Kidney (tissue), 13 donors: ENCODE measurements at regions not wholly inside any gene's neighbourhood (a gene's known extent, or its start where the extent isn't known, plus 50 kb on each side); places are given as distances from the start of the nearest gene placed in this dataset.

Experiments used
- DNase-seq, 5 donors: peaks; one replicate each; pipeline ENCODE4 v3.0.0-alpha.2; 2013 to 2020
- FAIRE-seq: peaks from 2 replicates; lab custom pipeline; 2012; peaks lifted over from hg19 to GRCh38; lab: Jason Lieb, UNC
- H3K27ac ChIP-seq, 2 donors: one replicate each; pipeline ENCODE4 v1.7.0; 2013; ENCODE audit warnings: low read depth in 2 of 2, low read length in 2 of 2, inconsistent platforms in 1 of 2
- H3K27me3 ChIP-seq: one replicate; pipeline ENCODE4 v1.7.1; 2013; ENCODE audit warnings: low read length, inconsistent platforms; ENCODE audit not compliant: control insufficient read depth, insufficient read depth
- H3K36me3 ChIP-seq, 3 donors: one replicate each; pipeline versions ENCODE4 v1.7.0 to v1.7.1; 2013; ENCODE audit warnings: low read length in 3 of 3, control low read depth in 1 of 3, inconsistent platforms in 1 of 3; ENCODE audit not compliant: insufficient read depth in 3 of 3, control insufficient read depth in 2 of 3
- H3K4me1 ChIP-seq, 3 donors: one replicate each; pipeline versions ENCODE4 v1.7.0 to v1.7.1; 2013; ENCODE audit warnings: low read length in 3 of 3, inconsistent platforms in 1 of 3, low read depth in 1 of 3; ENCODE audit not compliant: control insufficient read depth in 2 of 3, insufficient read depth in 2 of 3
- H3K4me3 ChIP-seq, 3 donors: one replicate each; pipeline versions ENCODE4 v1.7.0 to v1.8.1; 2013; ENCODE audit warnings: low read length in 3 of 3, control low read depth in 1 of 3, inconsistent platforms in 1 of 3
- H3K9ac ChIP-seq, 3 donors: one replicate each; pipeline versions ENCODE4 v1.7.0 to v1.7.1; 2013; ENCODE audit warnings: low read length in 3 of 3, control low read depth in 1 of 3, inconsistent platforms in 1 of 3
- H3K9me3 ChIP-seq, 3 donors: one replicate each; pipeline versions ENCODE4 v1.7.0 to v1.7.1; 2013; ENCODE audit warnings: low read length in 3 of 3, control low read depth in 1 of 3, inconsistent platforms in 1 of 3; ENCODE audit not compliant: control insufficient read depth in 2 of 3, insufficient read depth in 1 of 3
- intact Hi-C: fragments of 100-400 bp; cut with DNase I; formaldehyde crosslinking; loops from one replicate; pipeline ENCODE4 v1.11.1; 2022
- TF ChIP-seq, protein P1 (sequence below): IDR thresholded peaks from 3 replicates; pipeline ENCODE4 v1.5.1; 2012; ENCODE audit warnings: mild to moderate bottlenecking, moderate library complexity, borderline replicate concordance; ENCODE audit not compliant: insufficient read depth; ENCODE audit errors: extremely low read depth
- donor health status: control.
- donor health status: control.
- donor health status: control.
- donor health status: control.
- donor health status: control.
- donor health status: DM: yes; HTN: yes; CAD: no.
- donor health status: Normal renal cell carcinoma (clear cell type).

DNA sequence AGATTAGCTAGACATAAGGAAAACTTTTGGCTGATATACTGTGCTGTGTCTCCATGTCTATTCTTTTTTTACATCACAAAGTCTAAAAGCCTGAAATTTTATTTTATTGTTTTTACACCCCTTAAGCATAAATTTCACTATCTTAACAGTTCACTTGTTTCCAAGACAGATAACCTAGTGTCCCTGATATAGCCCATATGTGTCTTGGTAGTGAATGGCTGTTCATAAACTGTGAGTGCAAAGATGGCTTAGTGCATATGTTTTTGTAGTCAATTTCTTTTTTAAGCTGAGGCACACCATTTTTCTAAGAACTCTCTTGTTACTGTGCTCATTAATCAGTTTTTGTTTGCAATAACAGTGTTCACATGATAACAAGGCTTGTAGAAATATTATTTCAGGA lies 381.1 kb downstream of the OXSM start:
- Histone ChIP-seq H3K27ac (no peak overlapping the region), H3K4me1 (no peaks in the 10 kb centered on the region), H3K4me3 (no peak overlapping the region), H3K9me3 (peaks cover 0 to 7% (median 0%) of the 10 kb centered on the region in 3 donors), H3K27me3 (no peaks in the 10 kb centered on the region), H3K36me3 (no peaks in the 10 kb centered on the region), H3K9ac (no peak overlapping the region)
- intact Hi-C loops: no loop called here
- DNase-seq: peak in 2 of 5 donors; percentile 50 to 86
- FAIRE-seq: no peak
- TF ChIP-seq, protein P1, sequence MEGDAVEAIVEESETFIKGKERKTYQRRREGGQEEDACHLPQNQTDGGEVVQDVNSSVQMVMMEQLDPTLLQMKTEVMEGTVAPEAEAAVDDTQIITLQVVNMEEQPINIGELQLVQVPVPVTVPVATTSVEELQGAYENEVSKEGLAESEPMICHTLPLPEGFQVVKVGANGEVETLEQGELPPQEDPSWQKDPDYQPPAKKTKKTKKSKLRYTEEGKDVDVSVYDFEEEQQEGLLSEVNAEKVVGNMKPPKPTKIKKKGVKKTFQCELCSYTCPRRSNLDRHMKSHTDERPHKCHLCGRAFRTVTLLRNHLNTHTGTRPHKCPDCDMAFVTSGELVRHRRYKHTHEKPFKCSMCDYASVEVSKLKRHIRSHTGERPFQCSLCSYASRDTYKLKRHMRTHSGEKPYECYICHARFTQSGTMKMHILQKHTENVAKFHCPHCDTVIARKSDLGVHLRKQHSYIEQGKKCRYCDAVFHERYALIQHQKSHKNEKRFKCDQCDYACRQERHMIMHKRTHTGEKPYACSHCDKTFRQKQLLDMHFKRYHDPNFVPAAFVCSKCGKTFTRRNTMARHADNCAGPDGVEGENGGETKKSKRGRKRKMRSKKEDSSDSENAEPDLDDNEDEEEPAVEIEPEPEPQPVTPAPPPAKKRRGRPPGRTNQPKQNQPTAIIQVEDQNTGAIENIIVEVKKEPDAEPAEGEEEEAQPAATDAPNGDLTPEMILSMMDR: no peak

DNA sequence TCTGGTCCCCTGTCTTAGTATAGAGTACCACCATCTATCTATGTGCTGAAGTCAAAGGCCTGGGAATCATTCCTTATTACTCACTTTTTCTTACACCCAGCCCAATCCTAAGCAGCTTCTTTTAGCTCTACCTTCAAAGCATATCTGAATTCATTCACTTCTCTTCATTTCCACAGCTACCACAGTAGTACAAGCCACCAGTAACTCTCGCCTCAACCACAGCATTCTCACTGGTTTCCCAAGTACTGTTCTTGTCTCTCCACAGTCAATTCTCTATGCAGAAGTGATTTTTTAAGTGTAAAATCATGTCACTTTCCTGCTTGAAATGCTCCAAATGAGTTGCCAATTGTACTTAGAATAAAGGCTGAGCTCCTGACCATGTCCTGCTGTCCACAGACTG lies 401.7 kb downstream of the OXSM start:
- H3K27ac ChIP-seq: no peak overlapping the region
- H3K4me1 ChIP-seq: peaks cover 0 to 4% (median 0%) of the 10 kb centered on the region in 3 donors
- H3K9ac ChIP-seq: no peak overlapping the region
- no peak for DNase-seq
- H3K27me3 ChIP-seq: no peaks in the 10 kb centered on the region
- peaks cover 0 to 4% (median 0%) of the 10 kb centered on the region in 3 donors for H3K9me3 ChIP-seq
- intact Hi-C loops: no loop called here
- H3K4me3 ChIP-seq: no peak overlapping the region
- FAIRE-seq: no peak
- no peaks in the 10 kb centered on the region for H3K36me3 ChIP-seq
- TF ChIP-seq, protein P1: no peak

DNA sequence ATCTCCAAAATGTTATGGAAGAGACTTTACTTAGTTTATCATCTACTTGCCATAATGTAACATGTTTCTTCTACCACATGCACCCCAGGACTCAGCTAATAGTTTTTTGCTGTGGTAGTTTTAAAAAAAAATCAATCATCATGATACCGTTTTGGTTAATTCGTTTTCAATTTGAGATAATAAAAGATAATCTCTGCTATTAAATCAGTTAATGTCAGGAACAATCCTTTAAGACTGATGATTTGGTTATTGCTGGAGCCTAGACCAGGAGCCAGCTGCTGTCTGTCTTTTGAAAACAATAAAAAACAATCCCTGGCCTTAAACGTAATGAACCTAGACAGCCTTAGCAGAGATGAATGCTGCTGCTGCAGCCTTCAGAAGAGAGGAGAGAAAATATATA lies 403.7 kb downstream of the OXSM start:
- Histone ChIP-seq H3K36me3 (no peaks in the 10 kb centered on the region), H3K27ac (no peak overlapping the region), H3K4me1 (peaks cover 0 to 4% (median 0%) of the 10 kb centered on the region in 3 donors), H3K4me3 (no peak overlapping the region), H3K9ac (no peak overlapping the region), H3K9me3 (peaks cover 0 to 4% (median 0%) of the 10 kb centered on the region in 3 donors), H3K27me3 (no peaks in the 10 kb centered on the region)
- TF ChIP-seq, protein P1: no peak
- FAIRE-seq: no peak
- peak in 2 of 5 donors; percentile 25 to 46 for DNase-seq
- intact Hi-C loops: no loop called here

DNA sequence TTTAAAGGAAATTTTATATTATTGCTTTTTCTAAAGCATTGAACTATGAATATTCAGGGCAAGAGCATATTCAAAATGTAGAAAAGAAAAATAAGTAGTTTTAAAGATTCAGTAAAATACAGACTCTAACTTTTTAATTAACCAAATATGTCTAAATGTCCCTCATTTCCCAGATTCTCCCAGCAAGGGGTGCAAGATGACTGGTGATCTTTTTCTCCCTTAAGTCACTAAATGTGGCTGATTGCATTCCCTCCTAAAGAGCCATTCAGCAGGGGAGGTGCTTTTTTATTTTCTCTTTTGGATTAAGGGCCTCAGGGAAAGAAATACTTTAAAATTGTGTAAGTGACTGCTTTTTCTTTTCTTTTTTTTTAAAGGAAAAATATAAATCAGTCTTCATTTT lies 406.9 kb downstream of the OXSM start:
- Histone ChIP-seq H3K4me1 (peaks cover 0 to 4% (median 0%) of the 10 kb centered on the region in 3 donors), H3K9me3 (no peaks in the 10 kb centered on the region), H3K9ac (no peak overlapping the region), H3K4me3 (no peak overlapping the region), H3K27ac (no peak overlapping the region), H3K36me3 (no peaks in the 10 kb centered on the region), H3K27me3 (no peaks in the 10 kb centered on the region)
- TF ChIP-seq, protein P1: no peak
- no peak for FAIRE-seq
- no peak for DNase-seq
- intact Hi-C loops: no loop called here
